MM.1S (cell line): ENCODE measurements at regions not wholly inside any gene's neighbourhood (a gene's known extent, or its start where the extent isn't known, plus 50 kb on each side); places are given as distances from the start of the nearest gene placed in this dataset.

Experiments used
- EZH2 ChIP-seq: fragments of 300-600 bp; sonication (generic); optimal IDR thresholded peaks from 2 replicates; pipeline ENCODE3; 2017; ENCODE audit warnings: low read depth, mild to moderate bottlenecking, antibody characterized with exemption, low read length, mixed read lengths
- TF ChIP-seq, protein P1 (sequence below): fragments of 300-600 bp; sonication (generic); IDR thresholded peaks from 2 replicates; pipeline ENCODE4 v1.5.1; 2016; ENCODE audit warnings: antibody characterized with exemption, low read length, mixed read lengths

DNA sequence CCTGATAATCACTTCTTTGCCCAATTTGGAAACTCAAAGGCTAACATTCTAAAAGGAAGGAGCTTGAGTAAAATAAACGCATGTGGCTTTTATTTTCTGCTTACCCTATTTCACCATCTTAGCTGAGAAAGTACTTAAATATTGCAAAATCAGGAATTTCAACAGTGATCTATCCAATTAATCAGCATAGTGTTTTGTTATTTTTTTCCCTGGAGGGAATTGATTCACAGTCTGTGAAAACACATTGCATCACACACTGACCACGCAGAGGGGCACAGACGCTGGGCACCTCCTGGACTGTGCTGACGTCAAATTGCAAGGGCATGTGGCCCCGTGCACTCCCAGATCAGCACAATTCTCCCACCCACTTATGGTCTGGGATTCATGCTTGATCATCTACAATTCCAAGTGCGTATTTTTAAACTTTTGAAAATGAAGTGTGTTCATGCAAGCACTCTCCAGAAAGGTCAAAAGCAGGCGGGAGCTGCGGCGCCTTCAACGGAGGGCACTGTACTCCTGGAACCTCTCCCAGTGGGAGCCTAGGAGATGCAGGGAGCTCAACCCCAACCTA lies 320.6 kb upstream of the PPARGC1A start:
- TF ChIP-seq, protein P1, sequence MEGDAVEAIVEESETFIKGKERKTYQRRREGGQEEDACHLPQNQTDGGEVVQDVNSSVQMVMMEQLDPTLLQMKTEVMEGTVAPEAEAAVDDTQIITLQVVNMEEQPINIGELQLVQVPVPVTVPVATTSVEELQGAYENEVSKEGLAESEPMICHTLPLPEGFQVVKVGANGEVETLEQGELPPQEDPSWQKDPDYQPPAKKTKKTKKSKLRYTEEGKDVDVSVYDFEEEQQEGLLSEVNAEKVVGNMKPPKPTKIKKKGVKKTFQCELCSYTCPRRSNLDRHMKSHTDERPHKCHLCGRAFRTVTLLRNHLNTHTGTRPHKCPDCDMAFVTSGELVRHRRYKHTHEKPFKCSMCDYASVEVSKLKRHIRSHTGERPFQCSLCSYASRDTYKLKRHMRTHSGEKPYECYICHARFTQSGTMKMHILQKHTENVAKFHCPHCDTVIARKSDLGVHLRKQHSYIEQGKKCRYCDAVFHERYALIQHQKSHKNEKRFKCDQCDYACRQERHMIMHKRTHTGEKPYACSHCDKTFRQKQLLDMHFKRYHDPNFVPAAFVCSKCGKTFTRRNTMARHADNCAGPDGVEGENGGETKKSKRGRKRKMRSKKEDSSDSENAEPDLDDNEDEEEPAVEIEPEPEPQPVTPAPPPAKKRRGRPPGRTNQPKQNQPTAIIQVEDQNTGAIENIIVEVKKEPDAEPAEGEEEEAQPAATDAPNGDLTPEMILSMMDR: no peak
- no peak for TF ChIP-seq EZH2
